ENCODE measurements at regions not wholly inside any gene's neighbourhood (a gene's known extent, or its start where the extent isn't known, plus 50 kb on each side); places are given as distances from the start of the nearest gene placed in this dataset.
A peak's percentile ranks its signal among the peaks of the same experiment; 100 is the strongest.
"Not testable (repeated sequence)": the region's sequence is repeated elsewhere in the genome, so short reads cannot be mapped to it uniquely, and the experiment has no call there.

GRCh38 chr21:19120591-19120990, 717.0 kb upstream of the TMPRSS15 start:
- no peak for DNase-seq

GRCh38 chr21:19122356-19122755, 718.8 kb upstream of the TMPRSS15 start:
- DNase-seq: no peak

- DNase-seq: no peak
These were observed 719.5 kb upstream of the TMPRSS15 start for GRCh38 chr21:19123053-19123452.

- DNase-seq: no peak
These were observed 719.9 kb upstream of the TMPRSS15 start for GRCh38 chr21:19123525-19123924.

GRCh38 chr21:19124691-19125090, 721.1 kb upstream of the TMPRSS15 start:
- peak; percentile 7 for DNase-seq

- DNase-seq: no peak
These were observed 726.9 kb upstream of the TMPRSS15 start for GRCh38 chr21:19130379-19131028.

GRCh38 chr21:19141511-19141910, 737.9 kb upstream of the TMPRSS15 start:
- DNase-seq: no peak

- DNase-seq: no peak
These were observed 742.2 kb upstream of the TMPRSS15 start for GRCh38 chr21:19145682-19146293.

- DNase-seq: no peak
These were observed 744.5 kb upstream of the TMPRSS15 start for GRCh38 chr21:19148056-19148455.

- DNase-seq: no peak
These were observed 768.0 kb upstream of the TMPRSS15 start for GRCh38 chr21:19171585-19171984.

GRCh38 chr21:19181604-19182140, 778.1 kb upstream of the TMPRSS15 start:
- no peak for DNase-seq

GRCh38 chr21:19197950-19198349, 794.4 kb upstream of the TMPRSS15 start:
- no peak for DNase-seq

GRCh38 chr21:19198801-19199200, 795.2 kb upstream of the TMPRSS15 start:
- DNase-seq: no peak

GRCh38 chr21:19218163-19218562, 814.6 kb upstream of the TMPRSS15 start:
- no peak for DNase-seq

- DNase-seq: no peak
These were observed 820.5 kb upstream of the TMPRSS15 start for GRCh38 chr21:19224090-19224489.

GRCh38 chr21:19228226-19228625, 824.6 kb upstream of the TMPRSS15 start:
- peak; percentile 14 for DNase-seq

- not testable (repeated sequence) for DNase-seq
These were observed 830.3 kb upstream of the TMPRSS15 start for GRCh38 chr21:19233841-19234240.

GRCh38 chr21:19236209-19236608, 832.6 kb upstream of the TMPRSS15 start:
- DNase-seq: no peak

- no peak for DNase-seq
These were observed 834.0 kb upstream of the TMPRSS15 start for GRCh38 chr21:19237608-19238007.

- no peak for DNase-seq
These were observed 836.1 kb upstream of the TMPRSS15 start for GRCh38 chr21:19239696-19240095.

GRCh38 chr21:19244502-19245187, 841.1 kb upstream of the TMPRSS15 start:
- DNase-seq: no peak

- DNase-seq: no peak
These were observed 841.6 kb upstream of the TMPRSS15 start for GRCh38 chr21:19245188-19245580.

GRCh38 chr21:19246018-19246417, 842.4 kb upstream of the TMPRSS15 start:
- no peak for DNase-seq
